ENCODE measurements at regions not wholly inside any gene's neighbourhood (a gene's known extent, or its start where the extent isn't known, plus 50 kb on each side); places are given as distances from the start of the nearest gene placed in this dataset.
"Not testable (repeated sequence)": the region's sequence is repeated elsewhere in the genome, so short reads cannot be mapped to it uniquely, and the experiment has no call there.

DNA sequence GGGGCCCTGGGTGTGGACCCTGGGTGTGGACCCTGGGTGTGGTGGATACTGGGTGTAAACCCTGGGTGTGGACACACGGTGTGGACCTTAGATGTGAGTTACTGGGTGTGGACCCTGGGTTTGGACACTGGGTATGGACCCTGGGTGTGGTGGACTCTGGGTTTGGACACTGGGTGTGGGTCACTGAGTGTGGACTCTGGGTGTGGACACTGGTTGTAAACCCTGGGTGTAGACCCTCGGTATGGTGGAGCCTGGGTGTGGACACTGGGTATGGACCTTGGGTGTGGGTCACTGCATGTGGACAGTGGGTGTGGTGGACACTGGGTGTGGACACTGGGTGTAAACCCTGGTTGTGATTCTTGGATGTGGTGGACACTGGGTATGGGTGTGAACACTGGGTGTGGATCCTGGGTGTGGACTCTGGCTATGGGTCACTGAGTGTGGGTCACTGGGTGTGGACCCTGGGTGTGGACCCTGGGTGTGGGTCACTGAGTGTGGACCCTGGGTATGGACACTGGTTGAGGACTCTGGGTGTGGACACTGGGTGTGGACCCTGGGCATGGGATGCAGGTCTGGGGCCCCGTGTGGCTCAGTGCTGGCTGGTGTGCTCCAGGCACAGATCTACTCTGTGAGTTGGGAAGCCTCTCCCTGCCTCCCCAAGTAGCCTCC, 356.2 kb downstream of the GLRX3 start:
- no peak for DNase-seq

DNA sequence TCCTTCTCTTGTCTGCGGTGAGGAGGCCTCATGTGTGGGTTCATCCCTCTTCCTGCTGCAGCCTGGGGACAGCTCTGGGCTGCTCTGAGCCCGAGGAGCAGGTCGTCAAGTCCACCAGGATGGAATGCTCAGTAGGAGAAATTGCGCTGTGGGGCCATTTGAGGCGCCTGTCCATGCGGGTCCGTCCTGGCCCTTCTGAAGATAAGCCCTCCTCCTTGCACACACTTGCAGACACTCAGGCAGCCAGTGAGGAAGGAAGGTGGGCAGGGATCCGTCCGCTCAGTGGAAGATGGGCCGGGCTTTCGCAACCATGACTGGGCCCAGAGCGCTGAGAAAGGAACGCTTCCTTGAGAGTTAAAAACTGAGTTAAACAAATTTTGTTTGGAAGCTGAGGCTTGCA, 356.8 kb downstream of the GLRX3 start:
- no peak for DNase-seq

DNA sequence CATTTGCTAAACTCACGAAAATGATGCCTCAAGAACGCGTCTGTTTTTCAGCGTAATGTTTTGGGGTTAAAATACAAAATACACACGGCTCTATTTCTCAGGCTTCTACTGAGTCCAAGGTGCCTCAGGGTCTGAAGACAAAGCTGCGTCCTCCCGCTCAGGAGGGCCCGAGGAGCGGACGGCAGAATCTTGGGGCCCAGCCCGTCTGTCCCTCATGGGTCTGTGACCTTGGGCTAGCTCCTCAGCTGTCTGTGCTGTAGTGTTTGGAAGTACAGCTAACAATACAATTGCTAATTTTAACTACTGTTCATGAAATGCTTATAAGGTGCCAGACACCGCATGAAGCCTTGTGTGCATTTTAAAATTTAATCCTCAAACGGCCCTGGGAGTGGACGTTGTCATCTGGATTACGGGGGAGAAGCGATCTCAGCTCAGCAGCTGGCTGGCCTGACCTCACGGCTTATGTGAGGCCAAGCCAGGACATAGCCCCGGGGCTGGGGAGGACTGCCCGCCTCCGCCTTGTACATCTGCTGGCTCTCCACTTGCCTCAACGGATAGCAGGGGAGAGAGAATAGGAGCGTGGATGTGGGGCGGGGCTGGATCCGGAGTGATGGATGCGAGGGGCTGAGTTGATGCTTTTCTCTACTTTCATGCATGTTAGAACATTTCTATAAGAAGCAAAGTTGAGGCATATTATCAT, 357.4 kb downstream of the GLRX3 start:
- no peak for DNase-seq

DNA sequence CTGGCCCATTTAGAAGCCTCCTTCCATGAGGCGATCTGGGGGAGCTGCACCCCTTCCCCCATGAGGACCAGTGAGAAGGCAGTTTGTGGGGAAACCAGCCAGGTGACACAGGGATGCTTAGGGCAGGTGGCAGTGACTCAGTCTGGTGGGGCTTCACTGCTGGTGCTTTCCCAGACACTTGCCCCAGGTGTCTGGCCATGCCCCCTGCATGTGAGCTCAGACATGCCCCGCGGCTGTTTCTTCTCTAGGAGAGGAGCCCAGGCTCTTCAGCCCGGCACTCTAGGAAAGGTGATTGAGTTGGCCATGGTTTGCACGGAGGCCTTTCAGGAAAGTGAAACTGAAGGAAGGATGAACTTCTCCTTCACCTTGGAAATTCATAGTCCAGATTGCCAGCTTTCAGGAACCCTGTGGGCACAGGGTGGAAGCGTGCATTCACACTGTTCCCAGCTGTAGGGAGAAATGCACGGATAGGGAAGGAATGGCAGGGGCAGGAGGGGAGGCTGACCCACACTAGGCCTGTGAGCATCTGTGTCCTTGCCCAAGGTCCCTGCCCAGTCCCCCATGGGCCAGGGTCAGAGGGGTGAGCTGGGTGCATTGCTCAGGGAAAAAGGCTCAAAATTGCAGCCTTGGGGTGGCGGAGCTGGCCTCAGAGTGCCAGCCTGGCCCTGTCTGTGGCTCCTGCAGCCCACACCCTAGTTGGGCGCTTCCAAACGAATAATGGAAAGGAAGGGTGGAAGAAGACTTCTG, 359.1 kb downstream of the GLRX3 start:
- DNase-seq, result no peak

DNA sequence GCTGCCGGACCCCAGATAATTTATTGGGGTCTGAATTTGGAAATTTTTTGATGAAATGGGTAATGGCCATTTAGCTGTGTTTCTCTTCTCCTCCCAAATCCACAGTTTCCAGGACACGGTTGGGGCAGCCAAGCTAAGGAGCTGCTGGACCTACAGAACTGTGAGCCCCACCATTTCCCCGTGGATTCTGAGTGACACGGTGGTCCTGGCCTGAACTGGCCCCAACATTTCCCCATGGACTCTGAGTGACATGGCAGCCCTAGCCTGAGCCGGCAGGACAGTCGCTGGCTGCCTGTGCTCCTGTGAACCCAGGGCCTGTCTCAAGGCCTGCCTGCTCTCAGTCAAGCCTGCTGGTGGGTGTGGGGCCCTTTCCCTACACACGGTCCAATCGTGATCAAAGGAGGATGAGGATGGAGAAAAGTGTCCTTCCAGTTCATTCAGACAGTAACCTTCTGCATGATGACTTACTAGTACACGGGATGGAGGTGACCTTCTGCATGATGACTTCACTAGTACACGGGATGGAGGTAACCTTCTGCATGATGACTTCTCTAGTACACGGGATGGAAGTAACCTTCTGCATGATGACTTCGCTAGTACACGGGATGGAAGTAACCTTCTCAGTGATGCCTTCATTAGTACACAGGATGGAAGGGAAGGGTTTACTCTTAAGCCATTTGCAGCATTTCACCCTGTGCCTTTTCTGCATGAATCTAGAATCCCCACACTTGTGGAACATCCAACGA, 359.9 kb downstream of the GLRX3 start:
- DNase-seq, result no peak

DNA sequence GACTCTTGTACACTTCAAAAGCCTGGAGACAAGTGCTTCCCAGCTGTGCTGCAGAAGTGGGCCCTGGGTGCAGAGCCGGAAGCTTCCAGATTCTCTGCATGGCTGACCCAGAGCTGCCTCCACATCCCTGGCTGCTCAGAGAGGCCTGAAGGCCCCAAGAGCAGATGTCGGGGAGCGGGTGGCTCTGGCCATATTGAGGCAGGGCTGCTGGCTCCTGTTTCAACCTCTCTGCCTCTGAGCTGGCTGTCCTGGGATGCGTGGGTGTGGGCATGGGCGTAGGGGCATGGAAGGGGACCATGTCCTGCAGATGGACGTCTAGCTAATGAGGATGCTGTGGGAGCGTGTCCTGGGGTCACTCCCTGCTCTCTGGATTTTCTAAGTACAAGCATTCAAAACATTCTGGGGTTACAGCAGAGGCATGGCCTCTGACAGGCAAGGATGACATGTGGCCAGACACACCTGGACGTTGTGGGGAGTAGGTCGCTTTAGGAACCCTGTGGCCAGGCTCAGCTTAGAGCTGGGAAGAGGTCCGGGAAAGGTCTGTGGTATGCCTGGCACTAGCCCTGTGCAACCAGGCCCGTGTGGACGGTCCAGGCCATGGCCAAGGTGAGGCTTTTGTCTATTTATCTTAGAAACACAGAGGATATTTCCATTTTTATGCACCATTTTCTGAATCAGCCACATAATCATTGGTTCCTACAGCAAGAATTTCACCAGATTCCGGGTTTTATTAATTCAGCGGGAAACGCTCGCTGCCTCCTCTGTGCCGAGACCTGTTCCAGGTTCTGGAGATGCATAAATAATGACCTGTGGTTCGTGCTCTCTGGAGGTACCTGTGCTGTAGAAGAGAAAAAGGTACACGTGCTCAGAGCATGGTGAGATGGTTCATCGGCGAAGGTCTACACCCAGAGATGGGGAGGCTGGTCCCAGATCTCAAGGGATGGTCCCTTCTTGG, 361.1 kb downstream of the GLRX3 start:
- no peak for DNase-seq

DNA sequence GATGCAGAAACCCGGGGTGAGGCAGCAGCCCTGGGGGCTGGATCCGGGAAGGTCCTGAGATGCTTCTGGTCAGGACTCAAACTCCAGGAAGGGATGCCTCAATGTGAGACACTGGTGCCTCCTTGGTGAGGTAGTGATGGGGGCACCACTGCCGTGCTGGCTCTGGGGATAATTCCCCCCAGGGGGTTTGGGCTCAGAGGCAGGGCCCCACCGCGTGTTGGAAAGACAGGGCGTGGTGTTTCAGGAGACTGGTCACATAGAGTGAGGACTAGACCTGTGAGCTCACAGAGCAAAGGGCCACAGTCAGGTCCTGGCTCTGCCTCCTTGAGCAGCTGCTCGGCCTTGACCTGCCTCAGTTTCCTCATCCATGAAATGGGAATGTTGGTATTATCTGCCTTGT, 361.9 kb downstream of the GLRX3 start:
- DNase-seq, result no peak

DNA sequence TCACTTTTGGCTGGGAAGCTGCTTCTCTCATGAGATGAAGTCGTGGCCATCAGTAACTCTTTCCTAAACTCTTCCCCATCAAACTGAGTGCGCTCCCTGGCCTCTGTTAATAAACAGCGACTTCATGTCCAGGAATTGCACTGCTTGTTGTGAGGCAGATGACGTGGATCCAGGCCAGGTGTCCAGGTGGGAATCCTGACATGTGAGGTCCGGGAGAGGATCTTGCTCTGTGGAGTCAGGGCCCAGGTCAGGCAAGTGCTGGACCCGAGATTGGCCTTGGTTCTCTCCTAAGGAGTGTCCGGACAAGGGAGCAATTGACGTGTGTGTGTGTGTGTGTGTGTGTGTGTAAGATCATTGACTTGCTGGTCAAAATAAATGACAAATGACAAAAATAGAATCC, 362.7 kb downstream of the GLRX3 start:
- no peak for DNase-seq

DNA sequence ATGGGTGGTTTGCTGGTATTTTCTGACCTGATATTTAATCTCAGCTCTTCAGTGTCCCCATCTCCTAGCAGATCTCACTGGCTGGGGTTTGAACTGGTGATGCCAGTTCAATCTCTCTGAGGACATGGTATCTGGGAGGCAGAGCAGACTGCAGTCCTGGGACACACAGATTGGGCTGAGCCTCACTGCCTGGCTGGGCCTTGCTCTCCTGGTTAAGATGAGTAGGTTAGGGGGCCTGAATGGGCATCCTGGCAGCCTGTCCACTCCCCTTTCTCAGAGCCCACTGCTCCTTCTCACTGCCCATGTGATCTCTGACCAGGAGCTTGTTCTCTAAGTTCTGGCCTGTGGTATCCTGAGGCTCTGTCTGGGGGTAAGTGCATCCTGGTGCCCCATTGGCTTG, 363.4 kb downstream of the GLRX3 start:
- no peak for DNase-seq

DNA sequence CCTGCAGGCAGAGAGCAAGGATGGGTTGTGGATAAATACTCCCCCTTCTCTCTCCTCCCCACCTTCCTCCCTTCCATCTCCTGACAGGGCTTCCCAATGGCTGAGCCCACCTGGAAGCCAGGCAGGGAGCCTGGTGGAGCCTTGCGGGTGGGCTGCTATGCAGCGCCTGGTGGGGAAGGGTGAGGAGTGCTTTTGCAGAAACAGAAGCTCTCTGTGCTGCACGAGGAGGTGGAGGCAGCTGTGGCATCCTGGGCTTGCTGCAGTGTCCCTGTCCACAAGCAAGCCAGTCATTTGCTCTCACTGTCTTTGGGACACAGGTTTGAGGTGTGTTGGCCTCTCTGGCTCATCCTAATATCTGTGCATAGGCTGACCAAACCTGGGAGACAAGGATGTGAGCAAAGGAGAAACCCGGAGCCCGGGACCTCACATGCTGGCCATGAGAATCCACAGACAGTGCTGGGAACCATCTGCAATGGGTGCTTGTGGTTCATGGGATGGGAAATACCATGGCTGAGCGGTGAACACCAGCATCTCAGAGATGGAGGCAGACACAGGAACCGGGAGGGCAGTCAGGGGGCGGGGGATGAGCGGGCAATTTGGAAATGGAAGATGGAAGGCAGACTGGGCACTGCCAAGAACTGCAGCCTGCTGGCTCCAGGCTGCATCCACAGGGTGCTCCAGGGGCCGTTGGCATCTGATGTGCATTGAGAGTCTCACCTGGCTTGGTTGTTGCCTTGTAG, 364.2 kb downstream of the GLRX3 start:
- no peak for DNase-seq

DNA sequence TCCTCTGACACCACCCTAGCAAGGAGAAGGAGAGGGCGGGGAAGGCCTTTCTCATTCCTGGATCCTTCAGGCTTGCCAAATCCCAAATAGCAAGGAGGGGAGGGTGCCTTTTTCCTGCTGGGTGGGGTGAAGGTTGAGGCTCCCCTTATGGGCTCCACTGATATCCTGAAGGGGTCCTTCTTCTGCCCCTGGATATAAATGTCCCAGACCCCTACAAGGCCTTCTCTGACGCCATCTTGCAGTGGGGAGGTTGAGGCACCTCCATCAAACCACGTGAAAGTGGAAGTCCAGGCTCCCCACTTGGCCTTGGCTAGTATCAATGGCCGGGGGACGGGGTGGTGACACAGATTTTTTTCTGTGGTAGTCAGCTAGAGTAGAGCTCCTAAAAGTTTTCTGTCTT, 371.3 kb downstream of the GLRX3 start:
- no peak for DNase-seq

DNA sequence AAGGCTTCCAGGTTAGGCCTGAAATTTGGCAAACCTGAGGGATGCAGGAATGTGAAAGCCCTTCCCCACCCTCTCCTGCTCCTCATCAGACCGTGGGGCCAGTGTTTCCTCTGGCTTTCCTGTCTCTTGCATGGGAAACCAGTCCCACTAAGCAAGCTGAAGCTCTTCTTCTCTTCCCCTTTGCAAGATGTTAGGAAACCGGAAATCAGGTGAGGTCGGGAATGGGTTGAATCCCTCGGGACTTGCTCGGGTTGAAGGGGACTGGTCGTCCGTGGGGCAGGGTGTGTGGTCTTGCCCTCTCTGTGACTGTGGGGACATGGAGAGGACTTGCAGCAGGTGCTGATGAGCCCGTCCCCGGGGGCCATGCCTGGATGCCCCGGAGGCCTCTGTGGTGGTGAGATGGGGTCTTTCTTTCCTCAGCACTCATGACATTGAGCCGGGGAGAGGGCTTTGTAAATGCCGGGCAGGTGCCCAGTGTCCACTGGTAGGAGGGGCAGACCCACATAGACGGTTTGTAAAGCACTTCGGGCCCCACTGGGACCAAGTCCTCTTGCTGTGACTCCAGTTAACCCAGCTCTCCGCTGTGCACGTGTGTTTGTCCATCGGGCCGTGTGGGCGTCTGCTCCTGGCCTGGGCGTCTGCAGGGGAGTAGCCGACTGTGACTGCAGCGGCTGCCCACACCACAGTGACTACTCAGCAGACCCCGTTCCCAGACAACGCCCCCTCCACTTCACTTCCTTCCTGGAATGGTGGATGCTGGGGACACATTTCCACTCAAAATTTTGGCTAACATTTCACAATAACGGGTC, 373.9 kb downstream of the GLRX3 start:
- no peak for DNase-seq

DNA sequence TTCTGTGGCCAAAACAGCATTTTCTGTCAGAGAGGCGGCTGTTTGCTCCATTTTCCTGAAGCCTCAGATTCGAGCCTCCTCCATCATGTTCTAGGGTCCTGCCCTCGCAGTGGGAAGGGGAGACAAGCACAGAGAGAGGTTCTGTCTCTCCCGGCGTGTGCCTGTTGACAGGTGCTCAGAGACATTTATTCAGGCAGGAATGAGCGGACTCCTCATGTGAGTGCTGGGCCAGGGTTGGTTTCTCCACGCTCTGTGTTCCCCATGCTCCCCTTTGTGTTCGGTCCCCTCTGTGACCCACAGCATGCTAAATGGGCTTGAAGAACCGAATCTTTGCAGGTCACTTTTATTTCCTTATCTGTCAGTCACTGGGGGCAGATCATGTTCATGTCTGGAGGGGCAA, 374.6 kb downstream of the GLRX3 start:
- no peak for DNase-seq

DNA sequence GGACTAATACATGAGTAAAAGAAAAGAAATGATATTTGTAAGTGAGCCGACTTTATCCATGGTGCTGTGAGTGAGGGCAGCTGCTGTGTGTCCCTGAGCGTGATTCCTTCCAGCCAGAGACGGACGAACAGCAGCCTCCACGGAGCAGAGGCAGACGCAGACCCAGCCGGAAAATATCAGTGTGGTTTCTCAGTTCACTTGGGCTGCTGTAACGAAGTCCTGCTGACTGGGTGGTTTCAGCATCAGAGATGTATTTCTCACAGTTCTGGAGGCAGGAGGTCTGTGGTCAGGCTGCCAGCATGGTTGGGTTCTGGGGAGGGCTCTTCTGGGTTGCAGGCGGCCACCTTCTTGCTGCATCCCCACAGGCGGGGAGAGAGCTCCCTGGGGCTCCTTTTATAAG, 375.6 kb downstream of the GLRX3 start:
- no peak for DNase-seq

DNA sequence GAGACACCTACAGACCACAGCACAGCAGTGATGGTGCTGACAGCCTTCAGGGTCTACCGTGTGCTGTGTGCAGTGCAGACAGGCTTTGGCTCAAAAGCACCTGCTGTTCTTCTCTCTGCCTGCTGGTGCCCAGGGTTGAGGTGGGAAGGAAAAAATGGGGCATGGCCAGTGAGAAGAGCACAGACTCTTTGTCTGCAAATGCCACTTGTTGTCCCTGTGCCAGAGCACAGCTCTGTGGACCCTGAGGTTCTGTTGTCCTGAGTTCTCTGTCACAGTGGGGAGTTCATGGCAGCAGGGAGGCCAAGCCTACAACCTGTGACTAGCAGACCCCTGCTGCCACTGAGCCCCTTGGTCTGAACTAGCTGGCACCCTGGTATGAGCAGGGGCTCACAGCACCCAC, 376.7 kb downstream of the GLRX3 start:
- no peak for DNase-seq

DNA sequence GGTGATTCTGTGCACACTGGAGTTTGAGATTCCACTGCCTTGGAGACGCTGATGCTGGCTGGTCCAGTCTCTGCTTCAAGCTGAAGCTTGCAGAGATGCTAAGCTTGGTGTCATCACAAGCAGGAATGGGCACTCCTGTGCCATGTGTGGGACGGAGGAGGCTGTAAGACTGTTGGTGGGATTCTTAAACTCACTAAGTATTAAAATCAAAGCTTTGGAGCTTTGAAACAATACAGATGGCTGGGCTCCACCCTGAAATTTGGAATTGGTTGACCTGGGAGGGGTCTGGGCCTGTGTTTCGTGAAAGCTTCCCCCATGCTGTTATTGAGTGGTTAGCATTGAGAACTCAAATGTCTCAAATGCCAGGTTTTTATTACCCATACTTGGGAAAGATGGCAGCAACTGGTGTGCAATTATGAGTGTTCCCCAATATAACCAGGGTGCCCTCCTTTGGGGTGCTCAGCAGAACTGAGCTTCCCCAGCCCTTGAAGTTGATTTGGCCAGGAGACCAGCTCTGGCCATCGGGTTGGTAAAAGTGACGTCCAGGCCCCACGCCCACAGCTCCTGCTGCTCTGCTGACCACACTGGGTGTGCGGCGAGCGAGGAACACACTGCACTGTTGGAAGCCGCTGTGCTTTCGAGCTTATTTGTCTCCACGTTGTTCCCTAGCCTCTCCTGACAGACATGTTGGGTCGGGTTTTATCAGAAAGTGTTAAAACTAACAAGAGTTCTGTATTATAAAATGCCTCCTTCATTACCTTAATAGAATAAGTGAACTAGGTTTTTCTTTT, 377.7 kb downstream of the GLRX3 start:
- DNase-seq, result no peak

DNA sequence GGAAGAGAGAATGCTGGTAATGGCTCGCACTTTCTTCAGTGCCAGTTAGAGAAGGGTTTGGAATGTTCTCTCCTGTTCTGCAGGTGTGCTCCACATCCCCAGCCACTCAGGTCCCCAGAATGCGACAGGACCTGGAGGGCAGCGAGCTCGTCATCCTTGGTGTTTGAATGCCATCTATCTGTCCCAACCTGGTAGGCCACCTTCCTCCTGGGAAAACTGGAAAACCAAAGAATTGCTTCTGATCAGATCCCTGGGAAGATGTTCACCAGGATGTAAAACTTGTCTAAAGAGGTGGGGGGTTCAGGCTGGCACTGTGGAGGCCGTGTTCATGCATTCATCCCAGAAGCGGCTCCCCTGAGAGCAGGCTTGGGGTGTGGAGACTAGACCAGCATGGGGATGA, 379.5 kb downstream of the GLRX3 start:
- DNase-seq, result no peak

DNA sequence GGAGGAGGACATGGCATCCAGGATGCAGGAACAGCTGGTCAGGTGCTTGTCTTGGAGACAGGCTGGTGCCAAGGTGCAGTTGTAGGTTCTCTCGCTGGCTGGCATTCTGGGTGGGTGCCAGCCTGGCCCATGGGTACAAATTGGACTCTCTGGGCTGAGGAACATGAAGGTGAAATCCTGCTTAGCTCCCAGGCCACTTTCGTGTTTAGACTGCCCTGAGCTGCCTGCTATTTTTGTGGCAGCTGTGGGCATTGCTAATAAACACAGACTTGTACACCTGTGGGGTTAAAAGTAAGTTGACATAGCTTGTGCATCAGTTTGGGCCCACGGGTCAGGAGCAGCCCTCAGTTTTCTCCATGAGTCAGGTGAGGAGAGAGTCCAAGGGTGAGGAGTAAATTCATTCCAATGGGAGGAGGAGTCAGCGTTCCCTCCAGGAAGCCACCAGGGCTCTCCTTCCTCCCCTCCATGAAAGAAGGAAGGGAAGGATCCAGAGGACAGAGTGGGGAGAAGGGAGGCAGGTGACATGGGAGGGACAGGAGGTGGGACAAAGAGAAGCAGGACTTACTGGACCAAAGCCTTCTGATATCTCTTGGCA, 380.0 kb downstream of the GLRX3 start:
- DNase-seq, result no peak

DNA sequence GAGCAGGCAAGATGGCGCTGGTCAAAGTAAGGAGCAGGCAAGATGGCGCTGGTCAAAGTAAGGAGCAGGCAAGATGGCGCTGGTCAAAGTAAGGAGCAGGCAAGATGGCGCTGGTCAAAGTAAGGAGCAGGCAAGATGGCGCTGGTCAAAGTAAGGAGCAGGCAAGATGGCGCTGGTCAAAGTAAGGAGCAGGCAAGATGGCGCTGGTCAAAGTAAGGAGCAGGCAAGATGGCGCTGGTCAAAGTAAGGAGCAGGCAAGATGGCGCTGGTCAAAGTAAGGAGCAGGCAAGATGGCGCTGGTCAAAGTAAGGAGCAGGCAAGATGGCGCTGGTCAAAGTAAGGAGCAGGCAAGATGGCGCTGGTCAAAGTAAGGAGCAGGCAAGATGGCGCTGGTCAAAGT, 382.7 kb downstream of the GLRX3 start:
- not testable (repeated sequence) for DNase-seq
